ENCODE measurements at regions not wholly inside any gene's neighbourhood (a gene's known extent, or its start where the extent isn't known, plus 50 kb on each side); places are given as distances from the start of the nearest gene placed in this dataset.

DNA sequence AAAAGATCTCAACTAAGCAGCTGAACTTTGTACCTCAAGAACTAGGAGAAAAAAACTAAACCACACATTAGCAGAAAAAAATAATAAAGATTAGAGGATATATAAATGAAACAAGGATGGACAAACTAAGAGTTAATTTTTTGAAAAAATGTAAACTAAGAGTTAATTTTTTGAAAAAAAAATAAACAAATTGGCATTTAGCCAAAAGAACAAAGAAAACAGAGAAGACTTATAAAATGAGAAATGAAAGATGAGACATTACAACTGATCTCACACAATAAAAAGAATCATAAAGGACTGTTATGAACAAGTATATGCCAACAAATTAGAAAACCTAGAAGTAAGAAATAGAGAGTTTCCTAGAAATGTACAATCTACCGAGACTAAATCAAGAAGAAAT, 859.2 kb upstream of the GYPC start (continued):
- TF ChIP-seq, protein P1, sequence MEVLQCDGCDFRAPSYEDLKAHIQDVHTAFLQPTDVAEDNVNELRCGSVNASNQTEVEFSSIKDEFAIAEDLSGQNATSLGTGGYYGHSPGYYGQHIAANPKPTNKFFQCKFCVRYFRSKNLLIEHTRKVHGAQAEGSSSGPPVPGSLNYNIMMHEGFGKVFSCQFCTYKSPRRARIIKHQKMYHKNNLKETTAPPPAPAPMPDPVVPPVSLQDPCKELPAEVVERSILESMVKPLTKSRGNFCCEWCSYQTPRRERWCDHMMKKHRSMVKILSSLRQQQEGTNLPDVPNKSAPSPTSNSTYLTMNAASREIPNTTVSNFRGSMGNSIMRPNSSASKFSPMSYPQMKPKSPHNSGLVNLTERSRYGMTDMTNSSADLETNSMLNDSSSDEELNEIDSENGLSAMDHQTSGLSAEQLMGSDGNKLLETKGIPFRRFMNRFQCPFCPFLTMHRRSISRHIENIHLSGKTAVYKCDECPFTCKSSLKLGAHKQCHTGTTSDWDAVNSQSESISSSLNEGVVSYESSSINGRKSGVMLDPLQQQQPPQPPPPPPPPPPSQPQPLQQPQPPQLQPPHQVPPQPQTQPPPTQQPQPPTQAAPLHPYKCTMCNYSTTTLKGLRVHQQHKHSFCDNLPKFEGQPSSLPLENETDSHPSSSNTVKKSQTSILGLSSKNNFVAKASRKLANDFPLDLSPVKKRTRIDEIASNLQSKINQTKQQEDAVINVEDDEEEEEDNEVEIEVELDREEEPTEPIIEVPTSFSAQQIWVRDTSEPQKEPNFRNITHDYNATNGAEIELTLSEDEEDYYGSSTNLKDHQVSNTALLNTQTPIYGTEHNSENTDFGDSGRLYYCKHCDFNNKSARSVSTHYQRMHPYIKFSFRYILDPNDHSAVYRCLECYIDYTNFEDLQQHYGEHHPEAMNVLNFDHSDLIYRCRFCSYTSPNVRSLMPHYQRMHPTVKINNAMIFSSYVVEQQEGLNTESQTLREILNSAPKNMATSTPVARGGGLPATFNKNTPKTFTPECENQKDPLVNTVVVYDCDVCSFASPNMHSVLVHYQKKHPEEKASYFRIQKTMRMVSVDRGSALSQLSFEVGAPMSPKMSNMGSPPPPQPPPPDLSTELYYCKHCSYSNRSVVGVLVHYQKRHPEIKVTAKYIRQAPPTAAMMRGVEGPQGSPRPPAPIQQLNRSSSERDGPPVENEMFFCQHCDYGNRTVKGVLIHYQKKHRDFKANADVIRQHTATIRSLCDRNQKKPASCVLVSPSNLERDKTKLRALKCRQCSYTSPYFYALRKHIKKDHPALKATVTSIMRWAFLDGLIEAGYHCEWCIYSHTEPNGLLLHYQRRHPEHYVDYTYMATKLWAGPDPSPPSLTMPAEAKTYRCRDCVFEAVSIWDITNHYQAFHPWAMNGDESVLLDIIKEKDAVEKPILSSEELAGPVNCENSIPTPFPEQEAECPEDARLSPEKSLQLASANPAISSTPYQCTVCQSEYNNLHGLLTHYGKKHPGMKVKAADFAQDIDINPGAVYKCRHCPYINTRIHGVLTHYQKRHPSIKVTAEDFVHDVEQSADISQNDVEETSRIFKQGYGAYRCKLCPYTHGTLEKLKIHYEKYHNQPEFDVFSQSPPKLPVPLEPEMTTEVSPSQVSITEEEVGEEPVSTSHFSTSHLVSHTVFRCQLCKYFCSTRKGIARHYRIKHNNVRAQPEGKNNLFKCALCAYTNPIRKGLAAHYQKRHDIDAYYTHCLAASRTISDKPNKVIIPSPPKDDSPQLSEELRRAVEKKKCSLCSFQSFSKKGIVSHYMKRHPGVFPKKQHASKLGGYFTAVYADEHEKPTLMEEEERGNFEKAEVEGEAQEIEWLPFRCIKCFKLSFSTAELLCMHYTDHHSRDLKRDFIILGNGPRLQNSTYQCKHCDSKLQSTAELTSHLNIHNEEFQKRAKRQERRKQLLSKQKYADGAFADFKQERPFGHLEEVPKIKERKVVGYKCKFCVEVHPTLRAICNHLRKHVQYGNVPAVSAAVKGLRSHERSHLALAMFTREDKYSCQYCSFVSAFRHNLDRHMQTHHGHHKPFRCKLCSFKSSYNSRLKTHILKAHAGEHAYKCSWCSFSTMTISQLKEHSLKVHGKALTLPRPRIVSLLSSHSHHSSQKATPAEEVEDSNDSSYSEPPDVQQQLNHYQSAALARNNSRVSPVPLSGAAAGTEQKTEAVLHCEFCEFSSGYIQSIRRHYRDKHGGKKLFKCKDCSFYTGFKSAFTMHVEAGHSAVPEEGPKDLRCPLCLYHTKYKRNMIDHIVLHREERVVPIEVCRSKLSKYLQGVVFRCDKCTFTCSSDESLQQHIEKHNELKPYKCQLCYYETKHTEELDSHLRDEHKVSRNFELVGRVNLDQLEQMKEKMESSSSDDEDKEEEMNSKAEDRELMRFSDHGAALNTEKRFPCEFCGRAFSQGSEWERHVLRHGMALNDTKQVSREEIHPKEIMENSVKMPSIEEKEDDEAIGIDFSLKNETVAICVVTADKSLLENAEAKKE (CRISPR knock-in tag; IDR thresholded peaks at IDR 0.05): no peak
- TF ChIP-seq STAT1 (IDR thresholded peaks at IDR 0.05; ENCODE audit: unreplicated experiment) (no peak), CREB1 (CRISPR knock-in tag; IDR thresholded peaks at IDR 0.05; ENCODE audit: low read depth) (no peak), ZNF331 (CRISPR knock-in tag; IDR thresholded peaks at IDR 0.05; ENCODE audit: low read depth) (no peak), NANOG (IDR thresholded peaks at IDR 0.05; ENCODE audit: borderline replicate concordance) (no peak), JUNB (IDR thresholded peaks at IDR 0.05; ENCODE audit: unreplicated experiment) (no peak)

DNA sequence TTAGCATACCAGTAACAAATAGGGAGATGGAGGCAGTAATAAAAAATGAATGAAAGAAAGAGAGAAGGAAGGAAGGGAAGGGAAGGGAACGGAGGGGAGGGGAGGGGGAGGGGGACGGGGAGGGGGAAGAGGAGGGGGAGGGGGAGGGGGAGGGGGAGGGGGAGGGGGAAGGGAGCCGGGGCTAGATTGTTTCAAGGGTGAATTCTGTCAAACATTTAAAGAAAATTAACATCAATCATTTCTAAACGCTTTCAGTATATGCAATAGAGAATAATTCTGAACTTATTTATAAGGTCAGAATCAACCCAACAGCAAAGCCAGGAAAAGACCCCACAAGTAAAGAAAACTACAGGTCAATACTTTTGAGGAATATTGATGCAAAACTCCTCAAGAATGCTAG, 858.8 kb upstream of the GYPC start:
- Histone ChIP-seq H3K27me3 (ENCODE audit: insufficient read depth) (no peaks in the 10 kb centered on the region), H3K79me2 (replicated peaks; ENCODE audit: insufficient read depth) (no peaks in the 10 kb centered on the region), H2AFZ (no peak overlapping the region), H3K4me3 (no peak overlapping the region), H3K9me2 (ENCODE audit: insufficient read depth) (no peaks in the 10 kb centered on the region), H3K4me1 (ENCODE audit: insufficient read depth) (no peaks in the 10 kb centered on the region), H3K27ac (ENCODE audit: low read depth) (no peak overlapping the region), H3K36me3 (ENCODE audit: insufficient read depth) (0 out of 2 replicates have a peak, but pooled peaks cover 3% of the 10 kb centered on the region), H3K4me2 (no peak overlapping the region), H3F3A (replicated peaks; ENCODE audit: low read depth) (no peaks in the 10 kb centered on the region), H4K20me1 (replicated peaks; ENCODE audit: insufficient read depth) (no peaks in the 10 kb centered on the region)
- no peak for ATAC-seq
- Mint-ChIP-seq H3K9me3 (peaks cover 20% of the 10 kb centered on the region), H3K27ac (no peak overlapping the region), H3K36me3 (ENCODE audit: low read depth) (peaks cover 8% of the 10 kb centered on the region; the same call in 1 of the 3 replicates), H3K4me1 (no peaks in the 10 kb centered on the region), H3K27me3 (ENCODE audit: insufficient read depth, low read depth, poor library complexity) (no peaks in the 10 kb centered on the region), H3K4me3 (no peak overlapping the region)
- no peak for DNase-seq (ENCODE audit: low spot score)
- TF ChIP-seq, protein P2, sequence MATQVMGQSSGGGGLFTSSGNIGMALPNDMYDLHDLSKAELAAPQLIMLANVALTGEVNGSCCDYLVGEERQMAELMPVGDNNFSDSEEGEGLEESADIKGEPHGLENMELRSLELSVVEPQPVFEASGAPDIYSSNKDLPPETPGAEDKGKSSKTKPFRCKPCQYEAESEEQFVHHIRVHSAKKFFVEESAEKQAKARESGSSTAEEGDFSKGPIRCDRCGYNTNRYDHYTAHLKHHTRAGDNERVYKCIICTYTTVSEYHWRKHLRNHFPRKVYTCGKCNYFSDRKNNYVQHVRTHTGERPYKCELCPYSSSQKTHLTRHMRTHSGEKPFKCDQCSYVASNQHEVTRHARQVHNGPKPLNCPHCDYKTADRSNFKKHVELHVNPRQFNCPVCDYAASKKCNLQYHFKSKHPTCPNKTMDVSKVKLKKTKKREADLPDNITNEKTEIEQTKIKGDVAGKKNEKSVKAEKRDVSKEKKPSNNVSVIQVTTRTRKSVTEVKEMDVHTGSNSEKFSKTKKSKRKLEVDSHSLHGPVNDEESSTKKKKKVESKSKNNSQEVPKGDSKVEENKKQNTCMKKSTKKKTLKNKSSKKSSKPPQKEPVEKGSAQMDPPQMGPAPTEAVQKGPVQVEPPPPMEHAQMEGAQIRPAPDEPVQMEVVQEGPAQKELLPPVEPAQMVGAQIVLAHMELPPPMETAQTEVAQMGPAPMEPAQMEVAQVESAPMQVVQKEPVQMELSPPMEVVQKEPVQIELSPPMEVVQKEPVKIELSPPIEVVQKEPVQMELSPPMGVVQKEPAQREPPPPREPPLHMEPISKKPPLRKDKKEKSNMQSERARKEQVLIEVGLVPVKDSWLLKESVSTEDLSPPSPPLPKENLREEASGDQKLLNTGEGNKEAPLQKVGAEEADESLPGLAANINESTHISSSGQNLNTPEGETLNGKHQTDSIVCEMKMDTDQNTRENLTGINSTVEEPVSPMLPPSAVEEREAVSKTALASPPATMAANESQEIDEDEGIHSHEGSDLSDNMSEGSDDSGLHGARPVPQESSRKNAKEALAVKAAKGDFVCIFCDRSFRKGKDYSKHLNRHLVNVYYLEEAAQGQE (IDR thresholded peaks at IDR 0.05; ENCODE audit: unreplicated experiment): no peak
- TF ChIP-seq ZNF114 (CRISPR knock-in tag; IDR thresholded peaks at IDR 0.05): no peak
